K562 (cell line): ENCODE measurements at regions not wholly inside any gene's neighbourhood (a gene's known extent, or its start where the extent isn't known, plus 50 kb on each side); places are given as distances from the start of the nearest gene placed in this dataset.

Source experiments
- ATAC-seq: fragments of 200-7000 bp; cut with Tn5 transposase; 3 replicates; pipeline ENCODE4 v1.9.1; 2020; ENCODE audit warnings: moderate library complexity
- BruUV-seq: library from RNA; stranded (reverse); fragments of 400-500 nt; replicated peaks from 2 replicates; lab custom pipeline; 2021; lab: Mats Ljungman, UMichigan
- CTCF ChIA-PET: fragments of 300-600 bp; formaldehyde crosslinking; extraction: SDS; loops from one replicate; lab custom pipeline; 2021; ENCODE audit warnings: low intra/inter-chr PET ratio; lab: Yijun Ruan, JAX
- POLR2A ChIA-PET: fragments of 300-600, 350-650 bp; sonication (Branson Sonifier 250); formaldehyde crosslinking; extraction: SDS; loops from one replicate; lab custom pipeline; 2021; ENCODE audit warnings: antibody characterized with exemption, inconsistent platforms; lab: Yijun Ruan, JAX
- DNase-seq, 4 experiments: peaks; one replicate each; pipeline versions ENCODE4 v3.0.0 to v3.0.0-alpha.2; 2011 to 2018; ENCODE audit warnings: low spot score in 3 of 4, mixed read lengths in 3 of 4; ENCODE audit errors: extremely low read depth in 1 of 4
- FAIRE-seq: peaks from 2 replicates; lab custom pipeline; 2011; peaks lifted over from hg19 to GRCh38; lab: Jason Lieb, UNC
- H2AFZ ChIP-seq: 2 replicates; pipeline ENCODE4 v1.6.0; 2011; ENCODE audit warnings: low read depth, low read length, control low read depth, inconsistent platforms
- H3K27ac ChIP-seq: fragments of 200-600 bp; 3 replicates; pipeline ENCODE4 v1.8.0; 2011; ENCODE audit warnings: low read depth, mild to moderate bottlenecking, control low read depth, inconsistent platforms, low read length, moderate library complexity, mixed read lengths; ENCODE audit errors: extremely low read depth
- H3K27me3 ChIP-seq, 2 experiments: fragments of 300-600 bp in 1 of 2; 2 replicates in 1 of 2; 3 replicates in 1 of 2; pipeline versions ENCODE4 v1.6.0 to v1.8.0; 2011; ENCODE audit warnings: inconsistent platforms in 2 of 2, low read length in 2 of 2, mild to moderate bottlenecking in 1 of 2, mixed read lengths in 1 of 2, moderate library complexity in 1 of 2; ENCODE audit not compliant: control insufficient read depth in 2 of 2, insufficient read depth in 2 of 2
- H3K36me3 ChIP-seq: fragments of 300-600 bp; 3 replicates; pipeline ENCODE4 v1.8.0; 2011; ENCODE audit warnings: mild to moderate bottlenecking, low read length, inconsistent platforms; ENCODE audit not compliant: control insufficient read depth, insufficient read depth
- H3K4me1 ChIP-seq, 2 experiments: fragments of 200-600 bp in 1 of 2; replicated peaks in 1 of 2; 2 replicates in 1 of 2; 3 replicates in 1 of 2; pipeline versions ENCODE4 v1.5.1 to v1.8.0; 2011; ENCODE audit warnings: inconsistent platforms in 2 of 2, low read length in 2 of 2, mild to moderate bottlenecking in 1 of 2, mixed read lengths in 1 of 2, moderate library complexity in 1 of 2; ENCODE audit not compliant: control insufficient read depth in 2 of 2, insufficient read depth in 2 of 2
- H3K4me2 ChIP-seq: 2 replicates; pipeline ENCODE4 v1.6.1; 2011; ENCODE audit warnings: low read length, control low read depth, inconsistent platforms, mixed read lengths; ENCODE audit not compliant: insufficient read depth
- H3K4me3 ChIP-seq: fragments of 200-600 bp; sonication (generic), shearing (Covaris generic); 2 replicates; pipeline ENCODE4 v1.5.1; 2016; ENCODE audit warnings: control low read depth, inconsistent platforms
- H3K79me2 ChIP-seq: fragments of 200-600 bp; 3 replicates; pipeline ENCODE4 v1.8.0; 2011; ENCODE audit warnings: low read length, inconsistent platforms; ENCODE audit not compliant: control insufficient read depth, insufficient read depth
- H3K9ac ChIP-seq, 2 experiments: 2 replicates each; pipeline versions ENCODE4 v1.6.0 to v1.6.1; 2011; ENCODE audit warnings: low read depth in 2 of 2, low read length in 2 of 2, control low read depth in 1 of 2, inconsistent platforms in 1 of 2, mild to moderate bottlenecking in 1 of 2, mixed read lengths in 1 of 2; ENCODE audit not compliant: insufficient read depth in 1 of 2
- H3K9me1 ChIP-seq: one replicate; pipeline ENCODE4 v1.6.0; 2011; ENCODE audit warnings: inconsistent platforms, mild to moderate bottlenecking, low read length, moderate library complexity; ENCODE audit not compliant: control insufficient read depth, insufficient read depth
- H3K9me3 ChIP-seq: replicated peaks from 2 replicates; pipeline ENCODE4 v1.5.1; 2011; ENCODE audit warnings: low read depth, low read length, inconsistent platforms; ENCODE audit not compliant: control insufficient read depth, insufficient read depth
- H4K20me1 ChIP-seq: replicated peaks from 2 replicates; pipeline ENCODE4 v1.6.1; 2011; ENCODE audit warnings: low read length, inconsistent platforms, mixed read lengths; ENCODE audit not compliant: control insufficient read depth, insufficient read depth
- BMI1 ChIP-seq: fragments of 150-350 bp; IDR thresholded peaks from 2 replicates; pipeline ENCODE4 v1.6.1; 2014; ENCODE audit warnings: low read length
- RAD21 ChIP-seq, 2 experiments: fragments of 250-450 bp in 1 of 2; fragments of 450-650 bp in 1 of 2; sonication (Bioruptor Pico) in 1 of 2; formaldehyde crosslinking in 1 of 2; IDR thresholded peaks in 1 of 2; conservative IDR thresholded peaks in 1 of 2; 2 replicates each; pipeline versions ENCODE4 v1.4.0 to v1.8.0; 2020 to 2022; ENCODE audit warnings: mild to moderate bottlenecking in 2 of 2, moderate library complexity in 1 of 2
- TCF15 ChIP-seq: fragments of 250-450 bp; sonication (Bioruptor Pico); IDR thresholded peaks from 2 replicates; pipeline ENCODE4 v1.8.0; 2022; ENCODE audit warnings: moderate library complexity, mild to moderate bottlenecking, inconsistent platforms
- TCF3 ChIP-seq: sonication (generic); formaldehyde crosslinking; IDR thresholded peaks from 2 replicates; pipeline ENCODE4 v1.4.0; 2020; ENCODE audit warnings: mild to moderate bottlenecking, missing genetic modification reagents
- ZNF507 ChIP-seq: conservative IDR thresholded peaks from 2 replicates; pipeline ENCODE4 v1.6.1; 2017; ENCODE audit warnings: missing genetic modification characterization, missing compliant biosample characterization
- WGBS: fragments of 100-300 bp; shearing (Covaris generic); methylation state at CpG from one replicate; pipeline ENCODE4 v1.1.6; 2016; ENCODE audit warnings: low coverage, mixed read lengths; ENCODE audit not compliant: insufficient coverage; ENCODE audit errors: missing lambda C conversion rate; 5-methylcytosine and 5-hydroxymethylcytosine counted together
- in situ Hi-C: fragments of 300-500 bp; cut with MboI; formaldehyde crosslinking; loops from 4 replicates; pipeline ENCODE4 v1.15.0; 2018; ENCODE audit warnings: inconsistent platforms, mixed read lengths
- intact Hi-C: fragments of 100-400 bp; cut with micrococcal nuclease; formaldehyde crosslinking; loops from 2 replicates; pipeline ENCODE4 v1.14.2; 2022
- TF ChIP-seq, protein P1 (sequence below): fragments of 450-650 bp; IDR thresholded peaks from 2 replicates; pipeline ENCODE4 v1.6.1; 2014; ENCODE audit warnings: low read depth, mild to moderate bottlenecking, moderate library complexity, borderline replicate concordance

GRCh38 chr10:20381761-20382160, 515.4 kb downstream of the NEBL start:
- H3K4me2 ChIP-seq: no peak overlapping the region

More at GRCh38 chr10:20381761-20382160, 515.4 kb downstream of the NEBL start:
- Histone ChIP-seq H3K4me1 (no peaks in the 10 kb centered on the region), H3K36me3 (no peaks in the 10 kb centered on the region), H3K9me1 (no peaks in the 10 kb centered on the region), H3K79me2 (no peaks in the 10 kb centered on the region), H4K20me1 (no peaks in the 10 kb centered on the region), H3K9me3 (0 out of 2 replicates have a peak, but pooled peaks cover 1% of the 10 kb centered on the region), H3K27me3 (no peaks in the 10 kb centered on the region), H3K4me3 (no peak overlapping the region), H2AFZ (no peak overlapping the region), H3K27ac (no peak overlapping the region), H3K9ac (no peak overlapping the region)
- ATAC-seq (no peak), FAIRE-seq (no peak), DNase-seq (no peak)
- TF ChIP-seq BMI1: no peak
- no peak for TF ChIP-seq TCF3 (CRISPR knock-in tag)
- TF ChIP-seq TCF15 (CRISPR knock-in tag): no peak
- TF ChIP-seq, protein P1, sequence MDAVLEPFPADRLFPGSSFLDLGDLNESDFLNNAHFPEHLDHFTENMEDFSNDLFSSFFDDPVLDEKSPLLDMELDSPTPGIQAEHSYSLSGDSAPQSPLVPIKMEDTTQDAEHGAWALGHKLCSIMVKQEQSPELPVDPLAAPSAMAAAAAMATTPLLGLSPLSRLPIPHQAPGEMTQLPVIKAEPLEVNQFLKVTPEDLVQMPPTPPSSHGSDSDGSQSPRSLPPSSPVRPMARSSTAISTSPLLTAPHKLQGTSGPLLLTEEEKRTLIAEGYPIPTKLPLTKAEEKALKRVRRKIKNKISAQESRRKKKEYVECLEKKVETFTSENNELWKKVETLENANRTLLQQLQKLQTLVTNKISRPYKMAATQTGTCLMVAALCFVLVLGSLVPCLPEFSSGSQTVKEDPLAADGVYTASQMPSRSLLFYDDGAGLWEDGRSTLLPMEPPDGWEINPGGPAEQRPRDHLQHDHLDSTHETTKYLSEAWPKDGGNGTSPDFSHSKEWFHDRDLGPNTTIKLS: no peak
- TF ChIP-seq ZNF507 (tag): no peak
- TF ChIP-seq RAD21 (CRISPR knock-in tag; conservative IDR thresholded peaks at IDR 0.05 in 1 of 2, IDR thresholded peaks at IDR 0.05 in 1 of 2): no peak
- in situ Hi-C loops (no loop called here), intact Hi-C loops (no loop called here)
- ChIA-PET POLR2A (no interaction called here), CTCF (no interaction called here)
- WGBS: 0% methylated on average over 3 of the region's 3 CpGs
- no TSS peak for BruUV-seq
